Aorta (tissue), 5 donors: ENCODE measurements at regions not wholly inside any gene's neighbourhood (a gene's known extent, or its start where the extent isn't known, plus 50 kb on each side); places are given as distances from the start of the nearest gene placed in this dataset.

Source experiments
- ATAC-seq: fragments of 200-7000 bp; cut with Tn5 transposase; one replicate; pipeline ENCODE4 v1.9.1; 2022; ENCODE audit warnings: moderate library complexity; ENCODE audit not compliant: low FRiP score
- DNase-seq, 2 donors: peaks; one replicate each; pipeline ENCODE4 v3.0.0-alpha.2; 2020
- H3K27ac ChIP-seq, 2 donors: one replicate each; pipeline ENCODE4 v1.5.1; 2013; ENCODE audit warnings: low read length in 2 of 2, mild to moderate bottlenecking in 2 of 2, moderate library complexity in 2 of 2, control low read depth in 1 of 2, inconsistent platforms in 1 of 2, low read depth in 1 of 2
- H3K27me3 ChIP-seq, 2 donors: one replicate each; pipeline ENCODE4 v1.6.1; 2013; ENCODE audit warnings: control low read depth in 1 of 2, low read length in 1 of 2, mild to moderate bottlenecking in 1 of 2, moderate library complexity in 1 of 2; ENCODE audit not compliant: insufficient read depth in 2 of 2, control insufficient read depth in 1 of 2
- H3K36me3 ChIP-seq, 2 donors: one replicate each; pipeline ENCODE4 v1.6.1; 2013; ENCODE audit warnings: control low read depth in 1 of 2, low read length in 1 of 2, mild to moderate bottlenecking in 1 of 2; ENCODE audit not compliant: insufficient read depth in 2 of 2, control insufficient read depth in 1 of 2
- H3K4me1 ChIP-seq, 2 donors: one replicate each; pipeline ENCODE4 v1.6.1; 2013; ENCODE audit warnings: low read length in 2 of 2, control low read depth in 1 of 2, mild to moderate bottlenecking in 1 of 2, moderate library complexity in 1 of 2; ENCODE audit not compliant: insufficient read depth in 2 of 2, control insufficient read depth in 1 of 2
- H3K4me3 ChIP-seq, 2 donors: one replicate each; pipeline ENCODE4 v1.5.1; 2013; ENCODE audit warnings: low read length in 2 of 2, control low read depth in 1 of 2, mild to moderate bottlenecking in 1 of 2
- H3K9me3 ChIP-seq: one replicate; pipeline ENCODE4 v1.6.1; 2013; ENCODE audit warnings: mild to moderate bottlenecking, low read length; ENCODE audit not compliant: control insufficient read depth
- WGBS, 2 donors: extraction: QIAGEN DNeasy Blood & Tissue Kit; methylation state at CpG; one replicate each; pipeline ENCODE4 v1.1.7; 2013; 5-methylcytosine and 5-hydroxymethylcytosine counted together
- intact Hi-C, 2 donors: fragments of 100-400 bp; cut with DNase I; formaldehyde crosslinking; loops; one replicate each; pipeline versions ENCODE4 v1.14.2 to v1.15.0; 2022
- donor health status: healthy with polysubstance abuse.
- donor health status: Bipolar disorder and iron deficiency.
- donor health status: DM: no; HTN: no; CAD: no.
- donor health status: DM: no; HTN: no; CAD: no.
- donor health status: DM: yes; HTN: yes; CAD: no.

- no peak for ATAC-seq
- no peak overlapping the region for H3K27ac ChIP-seq
- no peaks in the 10 kb centered on the region for H3K36me3 ChIP-seq
- intact Hi-C loops, result no loop called here
- DNase-seq, result no peak
- 71 to 74% methylated on average over 3 of the region's 3 CpGs for WGBS, 2 donors
- H3K9me3 ChIP-seq, result no peaks in the 10 kb centered on the region
- H3K4me1 ChIP-seq, result no peaks in the 10 kb centered on the region
- no peak overlapping the region for H3K4me3 ChIP-seq
- no peaks in the 10 kb centered on the region for H3K27me3 ChIP-seq
Observed at GRCh38 chr1:80769208-80769750, 1031.5 kb upstream of the ADGRL2 start.

- ATAC-seq (no peak), DNase-seq (no peak)
- Histone ChIP-seq H3K27ac (no peak overlapping the region), H3K36me3 (no peaks in the 10 kb centered on the region), H3K27me3 (no peaks in the 10 kb centered on the region), H3K4me1 (no peaks in the 10 kb centered on the region), H3K9me3 (no peaks in the 10 kb centered on the region), H3K4me3 (no peak overlapping the region)
- intact Hi-C loops, result no loop called here
- 78 to 86% methylated on average over 2 of the region's 2 CpGs for WGBS, 2 donors
Observed at GRCh38 chr1:80767711-80768110, 1033.0 kb upstream of the ADGRL2 start.

- H3K4me1 ChIP-seq, result no peaks in the 10 kb centered on the region
- WGBS, 2 donors, result 95 to 96% methylated on average over 1 of the region's 1 CpG
- H3K27me3 ChIP-seq, result no peaks in the 10 kb centered on the region
- ATAC-seq (no peak), DNase-seq (no peak)
- no peaks in the 10 kb centered on the region for H3K9me3 ChIP-seq
- H3K36me3 ChIP-seq, result no peaks in the 10 kb centered on the region
- H3K4me3 ChIP-seq, result no peak overlapping the region
- intact Hi-C loops, result no loop called here
- no peak overlapping the region for H3K27ac ChIP-seq
Observed at GRCh38 chr1:80759354-80759753, 1041.4 kb upstream of the ADGRL2 start.

DNA sequence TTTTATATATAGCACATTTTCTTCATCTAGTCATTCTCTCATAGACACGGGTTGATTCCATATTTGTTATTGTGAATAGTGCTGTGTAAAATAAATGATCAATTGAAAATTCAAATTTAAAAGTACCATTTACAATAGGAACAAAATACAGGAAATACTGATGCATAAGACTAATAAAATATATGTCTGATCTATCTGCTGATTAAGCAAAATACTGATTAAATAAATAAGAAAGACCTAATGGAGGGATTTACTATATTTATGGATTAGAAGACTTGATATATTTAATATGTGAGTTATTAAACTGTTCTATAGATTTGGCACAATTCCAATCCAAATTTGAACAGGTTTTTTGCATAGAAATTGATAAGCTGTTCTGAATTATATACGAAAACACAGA, 1044.8 kb upstream of the ADGRL2 start:
- DNase-seq, result no peak
- no peaks in the 10 kb centered on the region for H3K36me3 ChIP-seq
- no peaks in the 10 kb centered on the region for H3K4me1 ChIP-seq
- intact Hi-C loops, result no loop called here
- 91 to 96% methylated on average over 2 of the region's 2 CpGs for WGBS, 2 donors
- H3K27me3 ChIP-seq, result no peaks in the 10 kb centered on the region
- H3K27ac ChIP-seq, result no peak overlapping the region
- no peak overlapping the region for H3K4me3 ChIP-seq
- no peaks in the 10 kb centered on the region for H3K9me3 ChIP-seq
- ATAC-seq, result no peak

DNA sequence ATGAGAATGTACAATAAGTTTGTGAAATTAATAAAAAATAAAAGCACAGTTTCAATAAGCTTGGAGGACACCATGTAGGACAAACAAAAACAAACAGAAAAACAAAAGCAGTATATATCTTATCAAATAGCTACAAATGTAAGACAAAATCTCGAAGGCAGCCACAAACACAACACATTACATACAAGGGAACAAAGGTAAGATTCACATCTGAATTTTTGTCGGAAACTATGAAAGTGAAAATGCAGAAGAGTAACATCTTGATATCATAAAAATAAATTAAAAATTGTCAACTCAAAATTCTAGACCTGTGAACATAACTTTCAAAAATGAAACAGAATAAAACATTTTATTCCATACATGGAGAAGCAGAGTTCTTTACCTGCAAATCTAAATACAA, 1049.5 kb upstream of the ADGRL2 start:
- ATAC-seq (no peak), DNase-seq (no peak)
- H3K27ac ChIP-seq, result no peak overlapping the region
- peaks cover 1% of the 10 kb centered on the region for H3K9me3 ChIP-seq
- H3K36me3 ChIP-seq, result no peaks in the 10 kb centered on the region
- H3K27me3 ChIP-seq, result no peaks in the 10 kb centered on the region
- 92 to 94% methylated on average over 2 of the region's 2 CpGs for WGBS, 2 donors
- H3K4me1 ChIP-seq, result no peaks in the 10 kb centered on the region
- intact Hi-C loops, result no loop called here
- no peak overlapping the region for H3K4me3 ChIP-seq

DNA sequence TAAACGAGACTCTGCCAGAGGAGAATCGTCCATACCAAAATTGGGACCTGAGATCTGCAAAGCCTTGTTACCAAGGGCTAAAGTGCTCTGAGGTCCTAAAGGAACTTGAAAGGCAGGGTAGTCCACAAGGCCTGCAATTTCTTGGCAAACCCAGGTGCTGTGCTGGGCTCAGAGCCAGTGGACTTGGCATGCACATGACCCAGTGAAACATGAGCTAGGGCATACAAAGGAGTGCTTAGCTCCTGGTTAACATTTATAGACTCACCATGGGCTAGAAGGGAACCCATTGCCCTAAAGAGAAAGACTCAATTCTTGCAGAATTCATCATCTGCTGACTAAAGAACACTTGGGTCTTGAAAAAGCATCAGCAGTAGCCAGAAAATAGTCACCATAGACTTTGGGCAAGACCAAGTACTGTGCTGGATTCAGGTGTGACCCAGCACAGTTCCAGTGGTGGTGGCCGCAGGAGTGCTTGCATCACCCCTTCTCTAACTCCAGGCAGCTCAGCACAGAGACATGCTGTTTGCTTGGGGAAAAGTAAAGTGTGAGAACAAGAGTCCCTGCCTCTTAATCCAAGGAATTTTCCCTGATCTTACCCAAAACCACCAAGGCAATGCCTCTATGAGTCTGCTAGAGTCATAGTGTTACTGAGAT, 1069.4 kb upstream of the ADGRL2 start:
- WGBS, 2 donors, result 75 to 87% methylated on average over 3 of the region's 3 CpGs
- Histone ChIP-seq H3K36me3 (no peaks in the 10 kb centered on the region), H3K27ac (no peak overlapping the region), H3K27me3 (no peaks in the 10 kb centered on the region), H3K4me3 (no peak overlapping the region), H3K9me3 (no peaks in the 10 kb centered on the region), H3K4me1 (no peaks in the 10 kb centered on the region)
- intact Hi-C loops, result no loop called here
- ATAC-seq (no peak), DNase-seq (no peak)

DNA sequence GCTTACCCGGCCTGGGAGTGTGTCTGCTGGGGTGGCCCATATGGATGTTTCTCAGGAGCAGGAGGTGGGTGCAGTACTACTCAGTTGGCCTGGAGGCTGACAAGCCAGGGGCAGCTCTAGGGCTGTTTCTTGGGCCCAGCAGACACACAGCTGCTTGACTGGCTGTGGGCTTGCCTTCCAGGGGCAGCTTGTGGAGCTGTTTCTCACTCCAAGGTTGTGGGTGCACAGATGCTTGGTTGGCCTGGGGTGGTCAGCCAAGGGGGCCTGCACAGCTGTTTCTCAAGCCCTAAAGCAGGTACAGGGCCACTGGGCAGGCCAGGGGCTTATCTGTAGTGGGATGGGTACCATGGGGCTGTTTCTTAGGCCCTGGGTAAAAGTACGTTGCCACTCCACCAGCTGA, 1078.1 kb upstream of the ADGRL2 start:
- WGBS, 2 donors, result 93 to 100% methylated on average over 2 of the region's 2 CpGs
- H3K27ac ChIP-seq, result no peak overlapping the region
- H3K4me1 ChIP-seq, result no peaks in the 10 kb centered on the region
- intact Hi-C loops, result no loop called here
- H3K27me3 ChIP-seq, result no peaks in the 10 kb centered on the region
- peak; percentile 48 for ATAC-seq
- DNase-seq, result no peak
- H3K4me3 ChIP-seq, result no peak overlapping the region
- H3K9me3 ChIP-seq, result no peaks in the 10 kb centered on the region
- H3K36me3 ChIP-seq, result no peaks in the 10 kb centered on the region

- no peaks in the 10 kb centered on the region for H3K4me1 ChIP-seq
- 91 to 93% methylated on average over 1 of the region's 1 CpG for WGBS, 2 donors
- H3K36me3 ChIP-seq, result no peaks in the 10 kb centered on the region
- H3K9me3 ChIP-seq, result no peaks in the 10 kb centered on the region
- H3K27me3 ChIP-seq, result no peaks in the 10 kb centered on the region
- no peak for DNase-seq
- H3K27ac ChIP-seq, result no peak overlapping the region
- H3K4me3 ChIP-seq, result no peak overlapping the region
- intact Hi-C loops, result no loop called here
- no peak for ATAC-seq
Observed at GRCh38 chr1:80706526-80706925, 1094.2 kb upstream of the ADGRL2 start.

GRCh38 chr1:80678438-80678837, 1122.3 kb upstream of the ADGRL2 start:
- no peak for DNase-seq
- Histone ChIP-seq H3K4me1 (peaks cover 0 to 3% of the 10 kb centered on the region in 2 donors), H3K9me3 (no peaks in the 10 kb centered on the region), H3K27me3 (no peaks in the 10 kb centered on the region), H3K4me3 (no peak overlapping the region), H3K36me3 (no peaks in the 10 kb centered on the region), H3K27ac (no peak overlapping the region)
- 73 to 78% methylated on average over 5 of the region's 5 CpGs for WGBS, 2 donors
- ATAC-seq, result no peak
- intact Hi-C loops, result no loop called here
